Caco-2 (cell line): ENCODE measurements at regions not wholly inside any gene's neighbourhood (a gene's known extent, or its start where the extent isn't known, plus 50 kb on each side); places are given as distances from the start of the nearest gene placed in this dataset.

Experiments used
- BruUV-seq: library from RNA; stranded (reverse); fragments of 400-500 nt; replicated peaks from 2 replicates; lab custom pipeline; 2021; lab: Mats Ljungman, UMichigan
- CTCF ChIA-PET: fragments of 300-600 bp; sonication (Branson Sonifier 250); formaldehyde crosslinking; loops from one replicate; lab custom pipeline; 2022; ENCODE audit warnings: antibody characterized with exemption; lab: Charles Lee
- POLR2A ChIA-PET: fragments of 300-600 bp; sonication (Branson Sonifier 250); formaldehyde crosslinking; loops from one replicate; lab custom pipeline; 2022; ENCODE audit warnings: antibody characterized with exemption; lab: Charles Lee
- DNase-seq, 2 experiments: peaks; one replicate each; pipeline versions ENCODE4 v3.0.0 to v3.0.0-alpha.2; 2020 to 2022
- H3K27me3 ChIP-seq: replicated peaks from 2 replicates; pipeline ENCODE4 v1.6.0; 2011; ENCODE audit warnings: low read length; ENCODE audit not compliant: control insufficient read depth, insufficient read depth
- H3K36me3 ChIP-seq: 2 replicates; pipeline ENCODE4 v1.5.1; 2011; ENCODE audit warnings: low read length; ENCODE audit not compliant: control insufficient read depth, insufficient read depth
- H3K4me1 ChIP-seq: fragments of 250-450 bp; sonication (Bioruptor Pico); 2 replicates; pipeline ENCODE4 v1.5.1; 2020; ENCODE audit warnings: mild to moderate bottlenecking
- H3K4me3 ChIP-seq: 2 replicates; pipeline ENCODE4 v1.5.1; 2011; ENCODE audit warnings: low read depth, mild to moderate bottlenecking, control low read depth, low read length
- H3K9me3 ChIP-seq: fragments of 250-450 bp; sonication (Bioruptor Pico); 2 replicates; pipeline ENCODE4 v1.5.1; 2020; ENCODE audit warnings: mild to moderate bottlenecking, moderate library complexity
- H3K27ac Mint-ChIP-seq: one replicate; pipeline ENCODE4 v1.8.0; 2022; ENCODE audit warnings: mixed read lengths; ENCODE audit not compliant: unreplicated experiment
- H3K27me3 Mint-ChIP-seq: one replicate; pipeline ENCODE4 v1.8.0; 2022; ENCODE audit warnings: mixed read lengths; ENCODE audit not compliant: insufficient read depth, unreplicated experiment
- H3K36me3 Mint-ChIP-seq: one replicate; pipeline ENCODE4 v1.8.0; 2022; ENCODE audit warnings: mild to moderate bottlenecking, mixed read lengths; ENCODE audit not compliant: insufficient read depth, unreplicated experiment
- H3K4me1 Mint-ChIP-seq: one replicate; pipeline ENCODE4 v1.8.0; 2022; ENCODE audit warnings: low read depth, mixed read lengths; ENCODE audit not compliant: unreplicated experiment
- H3K4me3 Mint-ChIP-seq: one replicate; pipeline ENCODE4 v1.8.0; 2022; ENCODE audit warnings: mild to moderate bottlenecking, moderate library complexity, mixed read lengths; ENCODE audit not compliant: unreplicated experiment
- H3K9me3 Mint-ChIP-seq: one replicate; pipeline ENCODE4 v1.8.0; 2022; ENCODE audit warnings: mixed read lengths; ENCODE audit not compliant: unreplicated experiment
- CTCF ChIP-seq, 2 experiments: fragments of 200-600 bp in 1 of 2; IDR thresholded peaks; 1 replicate in 1 of 2; 2 replicates in 1 of 2; pipeline versions ENCODE4 v1.5.1 to v1.8.0; 2011 to 2022; ENCODE audit warnings: antibody characterized with exemption in 1 of 2, control low read depth in 1 of 2, inconsistent platforms in 1 of 2, low read depth in 1 of 2, low read length in 1 of 2, mild to moderate bottlenecking in 1 of 2, moderate library complexity in 1 of 2; ENCODE audit not compliant: insufficient read depth in 1 of 2, severe bottlenecking in 1 of 2, unreplicated experiment in 1 of 2
- intact Hi-C: fragments of 100-400 bp; cut with micrococcal nuclease; formaldehyde crosslinking; loops from one replicate; pipeline ENCODE4 v1.10.0; 2022; ENCODE audit not compliant: unreplicated experiment

- Mint-ChIP-seq H3K4me1 (no peaks in the 10 kb centered on the region), H3K4me3 (no peak overlapping the region), H3K27ac (no peak overlapping the region), H3K27me3 (no peaks in the 10 kb centered on the region), H3K9me3 (no peaks in the 10 kb centered on the region), H3K36me3 (no peaks in the 10 kb centered on the region)
- ChIA-PET CTCF (no interaction called here), POLR2A (no interaction called here)
- no peaks in the 10 kb centered on the region for H3K9me3 ChIP-seq
- intact Hi-C loops, result no loop called here
- no peak for TF ChIP-seq CTCF (IDR thresholded peaks at IDR 0.05; ENCODE audit: insufficient read depth in 1 of 2, low read depth in 1 of 2, low read length in 1 of 2, severe bottlenecking in 1 of 2, unreplicated experiment in 1 of 2)
- H3K4me1 ChIP-seq, result no peaks in the 10 kb centered on the region
- no peaks in the 10 kb centered on the region for H3K36me3 ChIP-seq
- no peaks in the 10 kb centered on the region for H3K27me3 ChIP-seq
- H3K4me3 ChIP-seq, result no peak overlapping the region
- DNase-seq, result no peak
- BruUV-seq, result no TSS peak
Measured at GRCh38 chr3:16693820-16694219, 88.6 kb upstream of the DAZL start.

GRCh38 chr3:16695710-16696109 lies 90.5 kb upstream of the DAZL start:
- no TSS peak for BruUV-seq
- no peak for TF ChIP-seq CTCF (IDR thresholded peaks at IDR 0.05; ENCODE audit: insufficient read depth in 1 of 2, low read depth in 1 of 2, low read length in 1 of 2, severe bottlenecking in 1 of 2, unreplicated experiment in 1 of 2)
- no peaks in the 10 kb centered on the region for H3K4me1 Mint-ChIP-seq
- no peaks in the 10 kb centered on the region for H3K36me3 Mint-ChIP-seq
- H3K4me1 ChIP-seq, result no peaks in the 10 kb centered on the region
- H3K4me3 ChIP-seq, result no peak overlapping the region
- no peaks in the 10 kb centered on the region for H3K9me3 ChIP-seq
- no peak overlapping the region for H3K27ac Mint-ChIP-seq
- intact Hi-C loops, result no loop called here
- H3K36me3 ChIP-seq, result no peaks in the 10 kb centered on the region
- H3K4me3 Mint-ChIP-seq, result no peak overlapping the region
- H3K9me3 Mint-ChIP-seq, result no peaks in the 10 kb centered on the region
- POLR2A ChIA-PET, result no interaction called here
- CTCF ChIA-PET, result no interaction called here
- H3K27me3 ChIP-seq, result no peaks in the 10 kb centered on the region
- no peak for DNase-seq
- no peaks in the 10 kb centered on the region for H3K27me3 Mint-ChIP-seq

- H3K4me3 ChIP-seq, result no peak overlapping the region
- H3K27me3 ChIP-seq, result no peaks in the 10 kb centered on the region
- Mint-ChIP-seq H3K27me3 (peaks cover 6% of the 10 kb centered on the region), H3K4me3 (no peak overlapping the region), H3K9me3 (no peaks in the 10 kb centered on the region), H3K4me1 (no peaks in the 10 kb centered on the region), H3K36me3 (no peaks in the 10 kb centered on the region), H3K27ac (no peak overlapping the region)
- ChIA-PET CTCF (no interaction called here), POLR2A (no interaction called here)
- H3K36me3 ChIP-seq, result no peaks in the 10 kb centered on the region
- no peak for TF ChIP-seq CTCF (IDR thresholded peaks at IDR 0.05; ENCODE audit: insufficient read depth in 1 of 2, low read depth in 1 of 2, low read length in 1 of 2, severe bottlenecking in 1 of 2, unreplicated experiment in 1 of 2)
- BruUV-seq, result no TSS peak
- H3K9me3 ChIP-seq, result no peaks in the 10 kb centered on the region
- intact Hi-C loops, result no loop called here
- no peaks in the 10 kb centered on the region for H3K4me1 ChIP-seq
- DNase-seq, result no peak
Measured at GRCh38 chr3:16697443-16698147, 92.4 kb upstream of the DAZL start.
